GM12878 (cell line): ENCODE measurements at regions not wholly inside any gene's neighbourhood (a gene's known extent, or its start where the extent isn't known, plus 50 kb on each side); places are given as distances from the start of the nearest gene placed in this dataset.

Source experiments
- ATAC-seq: fragments of 200-7000 bp; cut with Tn5 transposase; 3 replicates; pipeline ENCODE4 v1.9.1; 2020; ENCODE audit warnings: mild to moderate bottlenecking, moderate library complexity
- BruUV-seq: library from RNA; stranded (reverse); fragments of 400-500 nt; replicated peaks from 2 replicates; lab custom pipeline; 2021; lab: Mats Ljungman, UMichigan
- CTCF ChIA-PET: fragments of 300-600 bp; sonication (Branson Sonifier 250); formaldehyde crosslinking; extraction: SDS; loops from one replicate; lab custom pipeline; 2021; ENCODE audit warnings: inconsistent platforms; lab: Yijun Ruan, JAX
- POLR2A ChIA-PET: fragments of 350-600 bp; formaldehyde crosslinking; extraction: SDS; loops from one replicate; lab custom pipeline; 2021; ENCODE audit warnings: inconsistent platforms; lab: Charles Lee
- RAD21 ChIA-PET: fragments of 300-600 bp; sonication (Branson Sonifier 250); formaldehyde crosslinking; loops from one replicate; lab custom pipeline; 2023; ENCODE audit warnings: antibody characterized with exemption; ENCODE audit not compliant: unreplicated experiment; lab: Charles Lee
- SMC1A ChIA-PET: fragments of 300-600 bp; sonication (Branson Sonifier 250); formaldehyde crosslinking; loops from one replicate; lab custom pipeline; 2023; ENCODE audit not compliant: unreplicated experiment, uncharacterized antibody; lab: Charles Lee
- DNase-seq: peaks from one replicate; pipeline ENCODE4 v3.0.0-alpha.2; 2011; ENCODE audit warnings: low read depth, low spot score
- FAIRE-seq: peaks from 3 replicates; lab custom pipeline; 2011; peaks lifted over from hg19 to GRCh38; lab: Jason Lieb, UNC
- H2AFZ ChIP-seq: 2 replicates; pipeline ENCODE4 v1.6.0; 2011; ENCODE audit warnings: low read depth, low read length, control low read depth; ENCODE audit not compliant: control insufficient read depth
- H3K27ac ChIP-seq: 2 replicates; pipeline ENCODE4 v1.5.1; 2011; ENCODE audit warnings: control low read depth; ENCODE audit not compliant: control insufficient read depth, insufficient read depth
- H3K27me3 ChIP-seq, 2 experiments: replicated peaks in 1 of 2; 2 replicates each; pipeline versions ENCODE4 v1.6.0 to v1.6.1; 2011; ENCODE audit warnings: low read length in 1 of 2; ENCODE audit not compliant: control insufficient read depth in 2 of 2, insufficient read depth in 2 of 2
- H3K36me3 ChIP-seq, 2 experiments: 2 replicates each; pipeline ENCODE4 v1.5.1; 2011; ENCODE audit warnings: low read length in 1 of 2; ENCODE audit not compliant: control insufficient read depth in 2 of 2, insufficient read depth in 2 of 2
- H3K4me1 ChIP-seq: 2 replicates; pipeline ENCODE4 v1.6.1; 2011; ENCODE audit warnings: mild to moderate bottlenecking, low read length, moderate library complexity, mixed read lengths; ENCODE audit not compliant: control insufficient read depth, insufficient read depth
- H3K4me2 ChIP-seq: 2 replicates; pipeline ENCODE4 v1.6.0; 2011; ENCODE audit warnings: control low read depth; ENCODE audit not compliant: control insufficient read depth, insufficient read depth
- H3K4me3 ChIP-seq: fragments of 200-600 bp; sonication (generic); 2 replicates; pipeline ENCODE4 v1.5.1; 2016
- H3K79me2 ChIP-seq: 2 replicates; pipeline ENCODE4 v1.6.0; 2011; ENCODE audit warnings: low read length; ENCODE audit not compliant: control insufficient read depth, insufficient read depth
- H3K9ac ChIP-seq: 2 replicates; pipeline ENCODE4 v1.8.0; 2011; ENCODE audit warnings: low read length, control low read depth, mixed read lengths; ENCODE audit not compliant: control insufficient read depth, insufficient read depth
- H3K9me3 ChIP-seq: replicated peaks from 3 replicates; pipeline ENCODE4 v1.5.1; 2011; ENCODE audit warnings: mild to moderate bottlenecking, low read length; ENCODE audit not compliant: control insufficient read depth, insufficient read depth
- H4K20me1 ChIP-seq: 2 replicates; pipeline ENCODE4 v1.6.0; 2011; ENCODE audit not compliant: control insufficient read depth, insufficient read depth
- ASH2L ChIP-seq: fragments of 300-600, 200-600 bp; sonication (generic); IDR thresholded peaks from 2 replicates; pipeline ENCODE4 v1.6.1; 2017; ENCODE audit warnings: low read depth, mild to moderate bottlenecking, borderline replicate concordance
- BCL3 ChIP-seq: IDR thresholded peaks from 2 replicates; pipeline ENCODE4 v1.6.1; 2011; ENCODE audit warnings: borderline replicate concordance, low read depth, mild to moderate bottlenecking, moderate library complexity, low read length; ENCODE audit not compliant: insufficient read depth, poor library complexity, severe bottlenecking
- EGR1 ChIP-seq, 2 experiments: IDR thresholded peaks; 1 replicate in 1 of 2; 2 replicates in 1 of 2; pipeline ENCODE4 v1.6.1; 2011 to 2012; ENCODE audit warnings: low read depth in 2 of 2, low read length in 2 of 2, borderline replicate concordance in 1 of 2, mild to moderate bottlenecking in 1 of 2, moderate library complexity in 1 of 2
- ELK1 ChIP-seq: IDR thresholded peaks from 2 replicates; pipeline ENCODE4 v1.6.1; 2012; ENCODE audit warnings: low read depth, low read length, improper control_type of control experiment
- GABPA ChIP-seq: IDR thresholded peaks from 2 replicates; pipeline ENCODE4 v1.6.1; 2014; ENCODE audit warnings: antibody characterized with exemption, low read depth, mild to moderate bottlenecking, inconsistent platforms
- JUND ChIP-seq: IDR thresholded peaks from 2 replicates; pipeline ENCODE4 v1.6.1; 2012; ENCODE audit warnings: low read depth, mild to moderate bottlenecking, low read length, improper control_type of control experiment, moderate library complexity
- NFYB ChIP-seq: IDR thresholded peaks from 2 replicates; pipeline ENCODE4 v1.6.1; 2011; ENCODE audit warnings: low read depth, mild to moderate bottlenecking, low read length, improper control_type of control experiment, moderate library complexity; ENCODE audit not compliant: insufficient read depth
- SIX5 ChIP-seq: IDR thresholded peaks from 2 replicates; pipeline ENCODE4 v1.6.1; 2011; ENCODE audit warnings: mild to moderate bottlenecking, low read depth, low read length, moderate library complexity; ENCODE audit not compliant: severe bottlenecking
- TCF12 ChIP-seq: IDR thresholded peaks from 2 replicates; pipeline ENCODE4 v1.6.1; 2011; ENCODE audit warnings: low read depth, mild to moderate bottlenecking, low read length
- ZBTB4 ChIP-seq: fragments of 450-650 bp; formaldehyde crosslinking; IDR thresholded peaks from 2 replicates; pipeline ENCODE4 v1.4.0; 2022; ENCODE audit warnings: mild to moderate bottlenecking, moderate library complexity
- WGBS: methylation state at CpG from one replicate; pipeline ENCODE4 v1.1.6; 2016; ENCODE audit warnings: low lambda C conversion rate; ENCODE audit not compliant: insufficient replicate concordance, insufficient coverage; ENCODE audit errors: missing lambda C conversion rate; 5-methylcytosine and 5-hydroxymethylcytosine counted together
- in situ Hi-C: fragments of 300-500 bp; cut with MboI; formaldehyde crosslinking; loops from 9 replicates; pipeline ENCODE4 v1.14.3; 2018; ENCODE audit warnings: mixed read lengths
- intact Hi-C: fragments of 100-400 bp; cut with micrococcal nuclease; formaldehyde crosslinking; loops from one replicate; pipeline ENCODE4 v1.14.2; 2022; ENCODE audit not compliant: unreplicated experiment

- no peaks in the 10 kb centered on the region for H3K36me3 ChIP-seq
- H3K4me3 ChIP-seq: no peak overlapping the region
- no peak overlapping the region for H3K27ac ChIP-seq
- H4K20me1 ChIP-seq: no peaks in the 10 kb centered on the region
- ATAC-seq: no peak
- no peak overlapping the region for H3K4me2 ChIP-seq
- ChIA-PET RAD21 (no interaction called here), CTCF (no interaction called here), POLR2A (no interaction called here), SMC1A (no interaction called here)
- no peaks in the 10 kb centered on the region for H3K27me3 ChIP-seq
- no TSS peak for BruUV-seq
- TF ChIP-seq ZBTB4: no peak
- no peak for DNase-seq
- no peak for FAIRE-seq
- WGBS: 0% methylated on average over 2 of the region's 2 CpGs
- H3K9ac ChIP-seq: no peak overlapping the region
- H3K9me3 ChIP-seq: no peaks in the 10 kb centered on the region
- intact Hi-C loops (no loop called here), in situ Hi-C loops (no loop called here)
- H2AFZ ChIP-seq: no peak overlapping the region
- H3K4me1 ChIP-seq: no peaks in the 10 kb centered on the region
- no peaks in the 10 kb centered on the region for H3K79me2 ChIP-seq
Observed at GRCh38 chr16:65816556-65816955, 549.9 kb upstream of the CDH5 start.

- in situ Hi-C loops (no loop called here), intact Hi-C loops (no loop called here)
- Histone ChIP-seq H3K27me3 (no peaks in the 10 kb centered on the region), H3K4me3 (no peak overlapping the region), H3K4me2 (no peak overlapping the region), H3K4me1 (no peaks in the 10 kb centered on the region), H4K20me1 (no peaks in the 10 kb centered on the region), H3K79me2 (no peaks in the 10 kb centered on the region), H3K9me3 (no peaks in the 10 kb centered on the region), H2AFZ (no peak overlapping the region), H3K36me3 (no peaks in the 10 kb centered on the region), H3K9ac (no peak overlapping the region), H3K27ac (no peak overlapping the region)
- FAIRE-seq: no peak
- CTCF ChIA-PET: no interaction called here
- 7% methylated on average over 1 of the region's 1 CpG for WGBS
- SMC1A ChIA-PET: no interaction called here
- POLR2A ChIA-PET: no interaction called here
- no peak for DNase-seq
- RAD21 ChIA-PET: no interaction called here
- no peak for ATAC-seq
- BruUV-seq: no TSS peak
- no peak for TF ChIP-seq GABPA
- no peak for TF ChIP-seq NFYB
- no peak for TF ChIP-seq JUND
- TF ChIP-seq EGR1 (IDR thresholded peaks at IDR 0.05; ENCODE audit: borderline replicate concordance in 1 of 2, low read depth in 2 of 2, low read length in 2 of 2): no peak
- TF ChIP-seq TCF12: no peak
- no peak for TF ChIP-seq BCL3
- TF ChIP-seq SIX5: no peak
- no peak for TF ChIP-seq ELK1
- TF ChIP-seq ASH2L: no peak
Observed at GRCh38 chr16:65815707-65816106, 550.8 kb upstream of the CDH5 start.
